HCT116 (cell line): ENCODE measurements at regions not wholly inside any gene's neighbourhood (a gene's known extent, or its start where the extent isn't known, plus 50 kb on each side); places are given as distances from the start of the nearest gene placed in this dataset.

Experiments
- ATAC-seq: fragments of 200-7000 bp; cut with Tn5 transposase; 2 replicates; pipeline ENCODE4 v1.9.1; 2020; ENCODE audit warnings: mild to moderate bottlenecking, moderate library complexity
- BruUV-seq: library from RNA; stranded (reverse); fragments of 400-500 nt; replicated peaks from 2 replicates; lab custom pipeline; 2021; lab: Mats Ljungman, UMichigan
- CTCF ChIA-PET: fragments of 300-600 bp; sonication (Branson Sonifier 250); formaldehyde crosslinking; loops from one replicate; lab custom pipeline; 2021; ENCODE audit warnings: antibody characterized with exemption; lab: Charles Lee
- POLR2A ChIA-PET: fragments of 300-600, 350-600 bp; sonication (Branson Sonifier 250); formaldehyde crosslinking; loops from one replicate; lab custom pipeline; 2021; ENCODE audit warnings: antibody characterized with exemption; lab: Charles Lee
- RAD21 ChIA-PET, 2 experiments: fragments of 300-600 bp; sonication (Branson Sonifier 250); formaldehyde crosslinking; loops; one replicate each; lab custom pipeline; 2023; ENCODE audit warnings: low total read pairs in 2 of 2; ENCODE audit not compliant: uncharacterized antibody in 2 of 2, unreplicated experiment in 2 of 2, low non-redundant PET in 1 of 2; lab: Charles Lee
- DNase-seq: peaks from one replicate; pipeline ENCODE4 v3.0.0-alpha.2; 2010; ENCODE audit warnings: low read depth, low spot score
- H2AFZ ChIP-seq: fragments of 200-600 bp; shearing (Covaris generic), sonication (generic); 2 replicates; pipeline ENCODE4 v1.6.1; 2017; ENCODE audit warnings: low read depth, mixed run types, mixed read lengths, antibody characterized with exemption, low read length; ENCODE audit not compliant: poor library complexity, severe bottlenecking
- H3K27ac ChIP-seq: 2 replicates; pipeline ENCODE4 v1.5.1; 2012; ENCODE audit warnings: low read depth, low read length
- H3K27me3 ChIP-seq: fragments of 200-600 bp; sonication (generic); 2 replicates; pipeline ENCODE4 v1.6.1; 2016; ENCODE audit warnings: mixed run types, low read length, mixed read lengths; ENCODE audit not compliant: insufficient read depth
- H3K36me3 ChIP-seq, 2 experiments: fragments of 200-500 bp in 1 of 2; fragments of 200-600 bp in 1 of 2; sonication (Bioruptor generic) in 1 of 2; sonication (generic) in 1 of 2; 2 replicates each; pipeline versions ENCODE4 v1.5.1 to v1.6.1; 2014 to 2016; ENCODE audit warnings: low read length in 2 of 2, inconsistent platforms in 1 of 2, mixed read lengths in 1 of 2, mixed run types in 1 of 2; ENCODE audit not compliant: insufficient read depth in 2 of 2, control insufficient read depth in 1 of 2
- H3K4me1 ChIP-seq, 2 experiments: fragments of 200-600 bp in 1 of 2; sonication (generic) in 1 of 2; 2 replicates each; pipeline versions ENCODE4 v1.5.1 to v1.6.1; 2012 to 2017; ENCODE audit warnings: low read length in 2 of 2, inconsistent platforms in 1 of 2, mild to moderate bottlenecking in 1 of 2, mixed read lengths in 1 of 2, mixed run types in 1 of 2, moderate library complexity in 1 of 2; ENCODE audit not compliant: insufficient read depth in 2 of 2, control insufficient read depth in 1 of 2
- H3K4me2 ChIP-seq: fragments of 200-600 bp; sonication (generic); 2 replicates; pipeline ENCODE4 v1.6.1; 2017; ENCODE audit warnings: mixed run types, low read length, mixed read lengths
- H3K4me3 ChIP-seq, 2 experiments: fragments of 200-600 bp in 1 of 2; sonication (generic) in 1 of 2; replicated peaks in 1 of 2; 2 replicates each; pipeline ENCODE4 v1.5.1; 2011 to 2016; ENCODE audit warnings: low read length in 2 of 2, control low read depth in 1 of 2, low read depth in 1 of 2, mild to moderate bottlenecking in 1 of 2, mixed read lengths in 1 of 2, mixed run types in 1 of 2
- H3K79me2 ChIP-seq: fragments of 200-600 bp; sonication (generic); 2 replicates; pipeline ENCODE4 v1.6.1; 2017; ENCODE audit warnings: mild to moderate bottlenecking, mixed run types, low read length, moderate library complexity, mixed read lengths; ENCODE audit not compliant: insufficient read depth
- H3K9ac ChIP-seq: fragments of 200-600 bp; sonication (generic); 2 replicates; pipeline ENCODE4 v1.6.1; 2016; ENCODE audit warnings: low read length, mixed read lengths
- H3K9me2 ChIP-seq: fragments of 200-600 bp; sonication (generic), shearing (Covaris generic); 2 replicates; pipeline ENCODE4 v1.6.1; 2017; ENCODE audit warnings: mixed run types, mild to moderate bottlenecking, moderate library complexity; ENCODE audit not compliant: insufficient read depth
- H3K9me3 ChIP-seq, 2 experiments: fragments of 200-500 bp in 1 of 2; fragments of 200-600 bp in 1 of 2; sonication (Bioruptor generic) in 1 of 2; sonication (generic) in 1 of 2; 2 replicates each; pipeline ENCODE4 v1.6.1; 2014 to 2017; ENCODE audit warnings: low read length in 2 of 2, mixed read lengths in 2 of 2, inconsistent platforms in 1 of 2, low read depth in 1 of 2, mild to moderate bottlenecking in 1 of 2, mixed run types in 1 of 2, moderate library complexity in 1 of 2; ENCODE audit not compliant: control insufficient read depth in 1 of 2, insufficient read depth in 1 of 2
- H4K20me1 ChIP-seq: fragments of 200-600 bp; sonication (generic), shearing (Covaris generic); 2 replicates; pipeline ENCODE4 v1.6.1; 2017; ENCODE audit warnings: mixed run types, mild to moderate bottlenecking, moderate library complexity; ENCODE audit not compliant: insufficient read depth
- CEBPB ChIP-seq: IDR thresholded peaks from 2 replicates; pipeline ENCODE4 v1.6.1; 2012; ENCODE audit warnings: low read depth
- ELF1 ChIP-seq: IDR thresholded peaks from 2 replicates; pipeline ENCODE4 v1.6.1; 2012; ENCODE audit warnings: low read depth, borderline replicate concordance
- JUND ChIP-seq: IDR thresholded peaks from 2 replicates; pipeline ENCODE4 v1.6.1; 2012
- MAX ChIP-seq: IDR thresholded peaks from 2 replicates; pipeline ENCODE4 v1.6.1; 2012
- POLR2A ChIP-seq: IDR thresholded peaks from 2 replicates; pipeline ENCODE4 v1.7.0; 2011; ENCODE audit warnings: borderline replicate concordance; ENCODE audit not compliant: insufficient read depth, insufficient read length; ENCODE audit errors: extremely low read depth
- POLR2AphosphoS5 ChIP-seq: IDR thresholded peaks from 2 replicates; pipeline ENCODE4 v1.6.1; 2011; ENCODE audit warnings: mild to moderate bottlenecking, low read depth, low read length, moderate library complexity
- REST ChIP-seq: IDR thresholded peaks from 2 replicates; pipeline ENCODE4 v1.6.1; 2012; ENCODE audit warnings: low read depth
- SIN3A ChIP-seq: IDR thresholded peaks from 2 replicates; pipeline ENCODE4 v1.6.1; 2012; ENCODE audit warnings: low read depth
- YY1 ChIP-seq: IDR thresholded peaks from 2 replicates; pipeline ENCODE4 v1.6.1; 2011; ENCODE audit warnings: low read length, low read depth, moderate library complexity, mild to moderate bottlenecking; ENCODE audit not compliant: insufficient replicate concordance; ENCODE audit errors: extremely low read depth
- intact Hi-C: fragments of 100-400 bp; cut with micrococcal nuclease; formaldehyde crosslinking; loops from 2 replicates; pipeline ENCODE4 v1.10.0; 2022

GRCh38 chr9:79962836-79963235, 391.1 kb downstream of the TLE4 start:
- Histone ChIP-seq H3K4me2 (no peak overlapping the region), H3K4me1 (no peaks in the 10 kb centered on the region), H3K9me2 (no peaks in the 10 kb centered on the region), H3K36me3 (no peaks in the 10 kb centered on the region), H3K79me2 (no peaks in the 10 kb centered on the region), H4K20me1 (no peaks in the 10 kb centered on the region), H3K4me3 (no peak overlapping the region), H2AFZ (no peak overlapping the region), H3K27me3 (no peaks in the 10 kb centered on the region), H3K9me3 (peaks cover 5 to 19% of the 10 kb centered on the region in 2 experiments; a peak in 2 of 4 replicates), H3K9ac (no peak overlapping the region), H3K27ac (no peak overlapping the region)
- no TSS peak for BruUV-seq
- ChIA-PET POLR2A (no interaction called here), CTCF (no interaction called here), RAD21 (no interaction called here)
- DNase-seq (no peak), ATAC-seq (no peak)
- TF ChIP-seq ELF1 (no peak), POLR2A (no peak), POLR2AphosphoS5 (no peak), YY1 (no peak), CEBPB (no peak), MAX (no peak), REST (no peak), SIN3A (no peak), JUND (no peak)
- intact Hi-C loops: no loop called here
